Right ventricle myocardium superior (tissue), 1 donor: ENCODE measurements at regions not wholly inside any gene's neighbourhood (a gene's known extent, or its start where the extent isn't known, plus 50 kb on each side); places are given as distances from the start of the nearest gene placed in this dataset.

ENCODE experiments used
- ATAC-seq: fragments of 200-7000 bp; cut with Tn5 transposase; one replicate; pipeline ENCODE4 v1.9.1; 2020; ENCODE audit warnings: mild to moderate bottlenecking; ENCODE audit not compliant: poor library complexity
- DNase-seq: peaks from one replicate; pipeline ENCODE4 v3.0.0-alpha.2; 2020
- intact Hi-C: fragments of 100-400 bp; cut with DNase I; formaldehyde crosslinking; loops from one replicate; pipeline ENCODE4 v1.11.2; 2022
- donor health status: DM: no; HTN: yes; CAD: no; lungs with severe emphysema.

GRCh38 chr11:103530257-103530656 lies 421.0 kb downstream of the DYNC2H1 start:
- DNase-seq: no peak
- intact Hi-C loops: no loop called here
- ATAC-seq: no peak

- DNase-seq (no peak), ATAC-seq (no peak)
- intact Hi-C loops: no loop called here
Observed at GRCh38 chr11:103532133-103532788, 423.0 kb downstream of the DYNC2H1 start.

- DNase-seq: no peak
- intact Hi-C loops: no loop called here
- ATAC-seq: no peak
Observed at GRCh38 chr11:103534191-103534590, 425.0 kb downstream of the DYNC2H1 start.

DNA sequence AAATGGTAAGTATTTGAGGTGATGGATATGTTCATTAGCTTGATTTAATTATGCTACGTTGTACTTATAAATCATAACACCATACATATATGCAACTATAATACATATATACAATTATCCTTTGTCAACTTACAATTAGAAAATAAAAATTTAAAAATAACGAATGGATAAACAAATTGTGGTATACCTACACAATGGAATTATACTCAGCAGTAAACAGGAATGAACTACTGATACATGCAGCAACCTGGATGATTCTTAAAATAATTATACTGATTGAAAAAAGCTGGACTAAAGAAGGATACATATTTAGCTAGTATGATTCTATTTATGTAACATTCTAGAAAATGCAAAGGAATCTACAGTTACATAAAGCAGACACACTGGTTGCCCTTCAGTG lies 425.7 kb downstream of the DYNC2H1 start:
- ATAC-seq (no peak), DNase-seq (no peak)
- intact Hi-C loops: no loop called here

DNA sequence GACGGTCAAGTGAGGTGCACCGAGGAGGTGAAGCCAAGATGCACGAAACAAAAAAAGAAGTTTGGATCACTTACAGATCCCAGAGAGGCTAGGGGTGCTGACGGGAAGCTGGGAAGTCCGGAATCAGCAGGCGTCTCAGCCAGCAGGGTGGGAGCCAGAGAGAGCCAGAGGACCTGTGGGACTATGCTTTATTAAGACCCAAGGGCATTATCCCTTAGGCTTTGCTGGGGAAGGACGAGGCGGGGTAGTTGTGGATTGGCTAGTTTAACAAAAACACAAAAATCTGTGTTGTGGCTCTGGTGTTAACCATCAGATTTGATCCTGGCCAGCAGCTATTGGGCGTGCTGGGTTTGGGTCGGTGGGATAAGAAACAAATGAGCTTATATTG lies 427.1 kb downstream of the DYNC2H1 start:
- intact Hi-C loops: no loop called here
- DNase-seq (no peak), ATAC-seq (peak; percentile 76)

GRCh38 chr11:103537904-103538502 lies 428.8 kb downstream of the DYNC2H1 start:
- DNase-seq (no peak), ATAC-seq (no peak)
- intact Hi-C loops: no loop called here

DNA sequence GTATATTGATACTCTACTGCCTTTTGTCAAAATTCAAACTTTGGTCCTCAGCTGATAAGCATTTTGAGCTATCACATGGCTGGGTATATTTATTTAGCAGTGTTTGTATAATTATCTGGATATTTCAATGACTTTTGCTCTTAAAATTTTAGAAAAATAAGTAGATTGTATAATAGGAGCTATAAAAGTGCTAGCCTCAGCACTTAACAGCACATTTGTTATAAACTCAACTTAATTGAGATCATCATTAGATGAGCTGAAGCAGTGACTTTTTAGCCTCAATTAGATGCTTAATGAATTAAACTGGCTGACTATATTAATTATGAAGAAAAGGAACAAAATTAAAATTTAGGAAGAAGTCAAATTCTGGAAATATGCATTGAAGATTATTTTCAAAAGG lies 429.9 kb downstream of the DYNC2H1 start:
- no peak for DNase-seq
- intact Hi-C loops: no loop called here
- ATAC-seq: no peak

DNA sequence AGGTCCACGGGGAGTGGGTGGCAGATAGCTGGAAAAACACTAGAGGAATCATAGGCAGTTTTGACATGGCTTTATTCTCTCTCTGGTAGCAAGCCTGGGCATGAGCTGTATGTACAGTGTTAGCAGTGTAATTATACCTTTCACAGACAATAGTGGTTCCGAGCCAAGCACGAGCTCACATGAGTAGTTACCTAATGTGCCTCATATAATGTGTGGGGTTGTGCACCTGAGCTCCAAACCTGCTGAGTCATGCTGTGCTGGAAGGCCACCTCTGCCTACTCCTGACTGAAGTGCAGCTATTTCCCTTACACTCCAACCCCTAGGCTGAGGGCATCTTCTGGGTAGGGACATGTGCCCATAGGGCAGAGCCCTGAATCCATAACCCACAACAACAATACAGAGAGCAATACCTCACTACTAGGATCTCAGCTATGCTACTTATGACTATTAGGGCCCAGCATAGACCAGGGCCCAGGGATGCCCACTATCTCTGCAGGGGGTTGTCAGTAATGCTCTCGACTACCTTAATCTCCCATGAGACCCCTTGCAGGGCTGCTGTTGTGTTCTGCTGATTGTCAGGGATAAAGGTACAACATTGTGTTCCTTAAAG lies 432.1 kb downstream of the DYNC2H1 start:
- no peak for ATAC-seq
- DNase-seq: no peak
- intact Hi-C loops: no loop called here

DNA sequence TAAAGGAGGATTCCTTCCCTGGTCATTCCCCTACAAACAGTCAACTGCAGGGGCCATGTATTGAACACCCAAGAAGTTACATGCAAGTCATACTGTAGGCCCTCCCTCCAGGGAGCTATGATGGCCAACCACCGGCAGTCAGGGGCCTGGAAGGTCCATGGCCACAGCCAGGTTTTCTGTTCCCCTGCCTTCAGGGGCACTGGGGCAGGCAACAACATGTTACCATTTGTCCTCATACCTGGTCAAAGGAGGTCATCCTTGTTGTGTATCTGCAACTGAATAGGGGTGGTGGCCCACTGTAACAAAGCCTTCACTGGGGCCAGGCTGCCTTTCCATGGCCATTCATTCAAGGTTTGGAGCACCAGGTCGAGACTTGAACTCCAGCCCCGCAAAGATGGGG lies 433.6 kb downstream of the DYNC2H1 start:
- no peak for ATAC-seq
- DNase-seq: no peak
- intact Hi-C loops: no loop called here

DNA sequence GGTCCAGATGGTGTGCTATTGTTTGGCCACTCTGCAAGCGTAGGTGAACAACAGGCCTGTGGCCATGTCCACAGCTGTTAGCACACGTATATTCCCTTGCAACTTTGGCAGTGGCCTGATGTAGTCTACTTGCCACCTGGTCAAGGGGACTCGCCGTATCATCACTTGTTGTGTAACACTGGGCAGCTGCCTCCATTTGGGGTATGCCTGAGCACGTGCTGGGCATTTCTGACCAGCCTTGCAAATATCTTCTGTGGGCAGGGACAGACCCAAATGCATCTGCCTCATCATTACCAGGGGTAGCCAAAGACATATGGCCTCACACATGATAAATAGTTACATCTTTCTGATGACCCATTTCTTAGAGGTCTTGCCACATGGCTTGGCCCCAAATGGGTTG lies 434.2 kb downstream of the DYNC2H1 start:
- DNase-seq (no peak), ATAC-seq (no peak)
- intact Hi-C loops: no loop called here

DNA sequence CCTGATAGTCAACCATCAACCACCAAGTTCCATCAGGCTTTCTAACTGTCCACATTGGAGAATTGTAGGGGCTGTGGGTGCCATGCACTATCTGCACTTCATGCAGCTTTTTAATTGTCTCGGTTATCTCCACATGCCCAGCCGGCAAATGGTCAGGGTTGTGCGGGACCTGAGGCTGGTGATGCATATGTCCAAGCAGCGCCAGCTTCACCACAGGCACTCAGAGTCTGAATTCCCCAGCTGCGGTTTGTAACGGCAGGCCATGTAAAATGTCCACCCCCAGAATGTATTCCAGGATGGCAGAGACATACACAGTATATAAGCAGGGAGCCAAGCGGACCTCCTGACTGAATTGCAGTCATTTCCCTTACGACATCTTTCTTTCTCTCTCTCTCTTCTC lies 435.6 kb downstream of the DYNC2H1 start:
- intact Hi-C loops: no loop called here
- DNase-seq: no peak
- ATAC-seq: no peak

DNA sequence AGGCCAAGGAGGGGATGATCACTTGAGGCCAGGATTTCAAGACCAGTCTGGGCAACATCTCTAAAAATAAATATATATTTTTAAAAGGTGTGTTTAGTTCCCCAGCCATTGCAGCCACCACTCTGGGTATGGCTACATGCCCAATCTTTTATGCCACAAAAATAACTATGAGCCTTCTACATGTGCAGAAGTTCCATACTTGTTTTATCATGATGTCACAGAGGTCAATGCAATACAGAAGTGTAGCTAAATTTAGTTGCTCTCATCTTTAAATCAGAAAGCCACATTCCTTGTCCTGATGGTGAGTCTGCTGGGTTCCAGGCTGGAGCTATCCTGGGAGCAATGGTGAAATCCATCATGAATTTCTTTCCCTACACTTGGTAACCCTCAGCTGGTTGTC lies 436.3 kb downstream of the DYNC2H1 start:
- DNase-seq (no peak), ATAC-seq (peak; percentile 69)
- intact Hi-C loops: no loop called here

GRCh38 chr11:103546236-103546635 lies 437.0 kb downstream of the DYNC2H1 start:
- intact Hi-C loops: no loop called here
- ATAC-seq (no peak), DNase-seq (no peak)

DNA sequence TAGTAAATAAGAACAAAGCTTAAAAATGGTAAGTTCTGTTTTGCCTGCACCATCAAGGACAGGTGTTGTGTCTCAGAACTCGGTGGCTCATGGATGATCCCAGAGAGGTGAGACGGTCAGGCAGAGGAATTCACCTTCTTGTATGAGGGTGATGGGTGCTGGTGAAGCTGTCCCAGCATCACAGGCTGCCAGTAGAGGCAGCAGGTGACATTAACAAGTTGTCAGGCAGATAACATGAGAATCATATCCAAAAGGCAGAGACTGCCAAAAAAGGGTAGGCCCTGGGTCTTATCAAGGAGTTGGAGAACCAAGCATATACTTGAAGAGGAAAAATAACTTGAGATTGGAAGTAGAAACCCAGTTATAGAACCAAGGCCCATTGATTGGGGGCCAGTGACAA lies 437.8 kb downstream of the DYNC2H1 start:
- DNase-seq (no peak), ATAC-seq (peak; percentile 72)
- intact Hi-C loops: no loop called here

GRCh38 chr11:103547691-103548090 lies 438.5 kb downstream of the DYNC2H1 start:
- DNase-seq: no peak
- intact Hi-C loops: no loop called here
- ATAC-seq: peak; percentile 9

GRCh38 chr11:103548838-103549237 lies 439.6 kb downstream of the DYNC2H1 start:
- intact Hi-C loops: no loop called here
- DNase-seq (no peak), ATAC-seq (no peak)

DNA sequence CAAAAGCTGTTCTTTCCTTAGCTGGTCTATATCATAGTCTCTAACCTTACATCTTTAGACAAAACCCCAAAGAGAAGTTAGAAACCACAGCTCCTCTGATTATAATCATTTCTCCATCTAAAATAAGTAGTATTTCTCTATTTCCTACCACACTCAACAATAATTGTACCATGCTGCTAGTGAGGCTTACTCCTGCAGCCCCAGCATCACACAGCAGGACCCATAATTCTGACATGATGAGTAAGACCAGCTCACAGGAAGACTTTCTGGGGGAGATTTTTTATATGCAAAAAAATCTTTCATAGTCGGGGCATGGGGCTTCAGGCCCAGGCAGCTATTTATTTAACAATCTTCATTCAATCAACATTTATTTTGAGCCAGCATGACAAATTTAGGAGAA lies 441.6 kb downstream of the DYNC2H1 start:
- DNase-seq: no peak
- intact Hi-C loops: no loop called here
- no peak for ATAC-seq

DNA sequence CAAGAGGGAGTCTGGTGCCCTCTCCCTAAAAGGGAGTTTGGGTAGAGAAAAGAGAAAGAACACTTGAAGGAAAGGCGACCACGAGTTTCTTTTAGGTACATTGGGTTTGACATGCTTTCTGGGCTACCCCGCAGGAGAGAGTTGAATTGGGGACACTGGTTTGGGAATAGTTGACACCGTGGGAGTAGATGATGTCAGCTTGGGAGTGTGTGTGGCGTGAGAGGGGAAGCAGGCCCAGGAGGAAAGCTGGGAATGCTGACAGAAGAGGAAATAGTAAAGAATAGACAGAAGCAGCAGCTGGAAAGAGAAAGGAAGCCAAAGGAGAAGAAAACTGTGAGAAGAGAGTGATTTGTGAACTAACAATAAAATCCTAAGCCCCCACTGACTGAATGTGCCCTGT lies 442.9 kb downstream of the DYNC2H1 start:
- intact Hi-C loops: no loop called here
- no peak for ATAC-seq
- DNase-seq: no peak

- ATAC-seq (no peak), DNase-seq (no peak)
- intact Hi-C loops: no loop called here
Observed at GRCh38 chr11:103556171-103556570, 446.9 kb downstream of the DYNC2H1 start.

- DNase-seq (no peak), ATAC-seq (no peak)
- intact Hi-C loops: no loop called here
Observed at GRCh38 chr11:103566116-103566515, 456.9 kb downstream of the DYNC2H1 start.

GRCh38 chr11:103581760-103582159 lies 454.7 kb upstream of the DDI1 start:
- ATAC-seq: no peak
- intact Hi-C loops: no loop called here
- no peak for DNase-seq
